ENCODE measurements at regions not wholly inside any gene's neighbourhood (a gene's known extent, or its start where the extent isn't known, plus 50 kb on each side); places are given as distances from the start of the nearest gene placed in this dataset.
"Not testable (repeated sequence)": the region's sequence is repeated elsewhere in the genome, so short reads cannot be mapped to it uniquely, and the experiment has no call there.

- DNase-seq (ENCODE audit: low spot score), result no peak
- TF ChIP-seq, protein P1, sequence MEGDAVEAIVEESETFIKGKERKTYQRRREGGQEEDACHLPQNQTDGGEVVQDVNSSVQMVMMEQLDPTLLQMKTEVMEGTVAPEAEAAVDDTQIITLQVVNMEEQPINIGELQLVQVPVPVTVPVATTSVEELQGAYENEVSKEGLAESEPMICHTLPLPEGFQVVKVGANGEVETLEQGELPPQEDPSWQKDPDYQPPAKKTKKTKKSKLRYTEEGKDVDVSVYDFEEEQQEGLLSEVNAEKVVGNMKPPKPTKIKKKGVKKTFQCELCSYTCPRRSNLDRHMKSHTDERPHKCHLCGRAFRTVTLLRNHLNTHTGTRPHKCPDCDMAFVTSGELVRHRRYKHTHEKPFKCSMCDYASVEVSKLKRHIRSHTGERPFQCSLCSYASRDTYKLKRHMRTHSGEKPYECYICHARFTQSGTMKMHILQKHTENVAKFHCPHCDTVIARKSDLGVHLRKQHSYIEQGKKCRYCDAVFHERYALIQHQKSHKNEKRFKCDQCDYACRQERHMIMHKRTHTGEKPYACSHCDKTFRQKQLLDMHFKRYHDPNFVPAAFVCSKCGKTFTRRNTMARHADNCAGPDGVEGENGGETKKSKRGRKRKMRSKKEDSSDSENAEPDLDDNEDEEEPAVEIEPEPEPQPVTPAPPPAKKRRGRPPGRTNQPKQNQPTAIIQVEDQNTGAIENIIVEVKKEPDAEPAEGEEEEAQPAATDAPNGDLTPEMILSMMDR (IDR thresholded peaks at IDR 0.05), result no peak
- Histone ChIP-seq H3K27ac (no peak overlapping the region), H3K4me3 (no peak overlapping the region)
These were observed 140.2 kb upstream of the SPRED1 start for GRCh38 chr15:38112406-38112805.

GRCh38 chr15:38115121-38115520 lies 137.5 kb upstream of the SPRED1 start:
- no peak overlapping the region for H3K4me3 ChIP-seq
- no peak for DNase-seq (ENCODE audit: low spot score)
- TF ChIP-seq, protein P1 (IDR thresholded peaks at IDR 0.05), result no peak
- no peak overlapping the region for H3K27ac ChIP-seq

- TF ChIP-seq, protein P1 (IDR thresholded peaks at IDR 0.05), result no peak
- no peak overlapping the region for H3K27ac ChIP-seq
- H3K4me3 ChIP-seq, result no peak overlapping the region
These were observed 134.9 kb upstream of the SPRED1 start for GRCh38 chr15:38117781-38118180.

GRCh38 chr15:38119865-38120264 lies 132.8 kb upstream of the SPRED1 start:
- not testable (repeated sequence) for DNase-seq (ENCODE audit: low spot score)

More at GRCh38 chr15:38117781-38118180, 134.9 kb upstream of the SPRED1 start:
- no peak for DNase-seq (ENCODE audit: low spot score)

GRCh38 chr15:38127306-38127771 lies 125.3 kb upstream of the SPRED1 start:
- no peak overlapping the region for H3K27ac ChIP-seq
- TF ChIP-seq, protein P1 (IDR thresholded peaks at IDR 0.05), result no peak
- H3K4me3 ChIP-seq, result no peak overlapping the region
- DNase-seq (ENCODE audit: low spot score), result no peak

More at GRCh38 chr15:38119865-38120264, 132.8 kb upstream of the SPRED1 start:
- not testable (repeated sequence) for H3K27ac ChIP-seq, H3K4me3 ChIP-seq

GRCh38 chr15:38128341-38128781 lies 124.3 kb upstream of the SPRED1 start:
- Histone ChIP-seq H3K4me3 (no peak overlapping the region), H3K27ac (peak overlapping the region in 1 of 2 donors; percentile 4)
- DNase-seq (ENCODE audit: low spot score), result no peak
- TF ChIP-seq, protein P1 (IDR thresholded peaks at IDR 0.05), result no peak

GRCh38 chr15:38128921-38129320 lies 123.7 kb upstream of the SPRED1 start:
- TF ChIP-seq, protein P1 (IDR thresholded peaks at IDR 0.05), result no peak
- H3K4me3 ChIP-seq, result no peak overlapping the region
- H3K27ac ChIP-seq, result peak overlapping the region in 1 of 2 donors; percentile 76
- DNase-seq (ENCODE audit: low spot score), result no peak

Measured in coronary artery (tissue), 2 donors.